Right ventricle myocardium inferior (tissue), 1 donor: ENCODE measurements at regions not wholly inside any gene's neighbourhood (a gene's known extent, or its start where the extent isn't known, plus 50 kb on each side); places are given as distances from the start of the nearest gene placed in this dataset.
A peak's percentile ranks its signal among the peaks of the same experiment; 100 is the strongest.
"Not testable (repeated sequence)": the region's sequence is repeated elsewhere in the genome, so short reads cannot be mapped to it uniquely, and the experiment has no call there.

ENCODE experiments used
- ATAC-seq: fragments of 200-7000 bp; cut with Tn5 transposase; one replicate; pipeline ENCODE4 v1.9.1; 2020; ENCODE audit warnings: mild to moderate bottlenecking, moderate library complexity
- DNase-seq: peaks from one replicate; pipeline ENCODE4 v3.0.0; 2021; ENCODE audit errors: missing footprints
- intact Hi-C: fragments of 100-400 bp; cut with DNase I; formaldehyde crosslinking; loops from one replicate; pipeline ENCODE4 v1.11.0; 2022
- donor health status: DM: no; HTN: yes; CAD: no; lungs with severe emphysema.

DNA sequence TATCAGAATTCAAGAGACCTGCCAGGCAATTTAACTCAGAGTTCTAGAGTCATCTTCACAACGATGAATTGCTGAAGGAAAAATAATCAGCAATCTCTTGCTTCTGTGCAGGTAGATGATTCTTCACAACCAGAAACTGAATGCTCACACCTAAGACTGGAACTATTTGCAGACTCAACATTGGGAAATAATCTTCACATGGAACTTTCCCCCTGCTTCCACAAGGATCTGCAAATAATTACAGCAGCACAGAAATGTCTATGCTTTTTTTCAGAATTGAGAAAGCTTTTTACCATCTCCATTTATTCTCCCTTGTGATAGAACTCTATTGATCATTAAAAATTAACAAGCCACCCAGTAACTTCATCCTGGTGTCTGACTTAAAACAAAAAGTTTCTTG, 282.8 kb downstream of the AHR start:
- ATAC-seq (no peak), DNase-seq (no peak)
- intact Hi-C loops = no loop called here

GRCh38 chr7:17582696-17583095, 284.2 kb downstream of the AHR start:
- ATAC-seq, DNase-seq, intact Hi-C loops: not testable (repeated sequence)

GRCh38 chr7:17583786-17584185, 285.3 kb downstream of the AHR start:
- intact Hi-C loops = no loop called here
- no peak for DNase-seq
- no peak for ATAC-seq

DNA sequence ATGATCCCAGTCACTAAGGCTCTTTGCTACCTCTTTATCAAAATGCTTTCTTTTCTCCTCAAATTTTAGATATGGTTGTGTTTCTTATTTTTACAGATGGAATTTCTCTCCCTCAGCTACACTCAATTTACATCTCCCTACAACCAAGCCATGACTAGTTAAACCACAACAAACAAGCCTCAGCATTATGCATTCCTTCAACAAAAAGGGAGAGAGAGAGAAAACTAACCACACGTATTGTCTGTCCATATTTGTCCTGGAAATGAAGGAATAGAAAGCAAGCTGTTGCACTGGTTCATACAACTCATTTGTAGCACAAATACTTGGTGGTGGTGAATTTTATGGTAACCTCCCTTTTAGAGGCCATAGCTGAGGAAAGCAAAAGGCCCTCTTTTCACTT, 286.4 kb downstream of the AHR start:
- DNase-seq = no peak
- intact Hi-C loops = no loop called here
- no peak for ATAC-seq

DNA sequence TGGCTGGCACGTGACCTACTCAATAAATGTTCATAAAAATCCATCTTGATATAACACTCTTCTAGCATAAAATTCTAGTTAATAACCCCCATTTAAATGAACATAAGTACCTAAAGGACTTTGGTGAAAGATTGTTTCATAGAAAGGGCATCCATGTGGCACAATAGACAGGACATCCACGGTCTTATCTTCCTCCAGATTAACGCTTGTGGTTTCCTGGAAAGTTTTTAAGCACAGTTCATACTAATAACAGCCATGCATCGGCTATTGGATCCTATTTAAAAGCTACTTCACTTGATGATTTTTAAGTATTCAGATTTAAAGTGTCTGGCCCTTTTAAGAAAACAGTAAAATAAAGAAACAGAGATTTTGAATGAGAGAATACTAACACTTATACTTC, 288.3 kb downstream of the AHR start:
- ATAC-seq = no peak
- DNase-seq = no peak
- intact Hi-C loops = no loop called here

- DNase-seq (no peak), ATAC-seq (no peak)
- intact Hi-C loops = no loop called here
Measured at GRCh38 chr7:17588730-17589129, 290.3 kb downstream of the AHR start.

DNA sequence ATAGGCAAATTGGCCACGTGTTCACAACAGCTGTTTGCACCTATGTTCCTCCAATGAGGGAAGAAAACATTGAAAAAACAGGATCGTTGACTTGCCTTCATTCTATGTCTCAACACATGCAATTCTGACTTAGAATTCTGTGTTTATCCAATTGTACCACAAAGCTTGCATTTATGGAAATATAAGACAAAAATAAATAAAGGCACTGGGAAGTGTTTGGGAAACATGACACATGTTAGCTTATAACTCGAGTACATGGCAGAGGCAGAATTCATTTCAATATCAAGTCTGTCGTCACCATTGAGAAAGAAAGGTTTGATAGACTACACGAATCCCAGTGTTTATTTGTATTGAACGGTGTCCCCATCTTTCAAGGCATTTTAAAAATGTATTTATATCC, 291.2 kb downstream of the AHR start:
- intact Hi-C loops = no loop called here
- ATAC-seq (no peak), DNase-seq (no peak)

- ATAC-seq = no peak
- no peak for DNase-seq
- intact Hi-C loops = no loop called here
Measured at GRCh38 chr7:17590221-17590620, 291.8 kb downstream of the AHR start.

DNA sequence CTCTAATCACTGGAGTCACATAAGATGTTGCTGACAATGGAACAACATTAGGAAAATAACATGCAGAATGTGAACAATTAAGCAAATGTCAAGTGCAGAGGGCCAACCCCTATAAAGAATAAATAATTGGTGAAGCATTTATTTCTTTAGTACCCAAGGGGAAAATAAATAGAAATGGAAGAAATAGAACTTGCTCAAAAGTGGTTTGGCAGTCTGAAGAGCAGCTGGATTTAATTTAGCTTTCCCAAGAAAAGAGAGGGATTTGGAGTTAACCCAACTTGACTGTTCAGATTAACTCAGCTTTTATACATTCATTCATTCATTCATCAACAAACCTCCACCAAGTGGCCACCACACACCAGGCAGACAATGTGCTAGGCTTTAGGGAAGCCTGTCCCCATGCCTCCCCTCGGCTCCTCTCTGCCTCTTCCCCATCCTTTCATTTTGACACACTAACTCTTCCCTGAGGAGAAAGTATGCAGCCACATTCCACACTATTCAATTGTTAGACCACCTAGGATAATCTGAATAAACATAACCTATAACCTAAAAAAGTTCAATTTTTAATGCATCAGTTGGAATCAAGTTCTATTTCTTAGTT, 295.5 kb downstream of the AHR start:
- DNase-seq (no peak), ATAC-seq (no peak)
- intact Hi-C loops = no loop called here

- no peak for ATAC-seq
- intact Hi-C loops = no loop called here
- no peak for DNase-seq
Measured at GRCh38 chr7:17595546-17595945, 297.1 kb downstream of the AHR start.

DNA sequence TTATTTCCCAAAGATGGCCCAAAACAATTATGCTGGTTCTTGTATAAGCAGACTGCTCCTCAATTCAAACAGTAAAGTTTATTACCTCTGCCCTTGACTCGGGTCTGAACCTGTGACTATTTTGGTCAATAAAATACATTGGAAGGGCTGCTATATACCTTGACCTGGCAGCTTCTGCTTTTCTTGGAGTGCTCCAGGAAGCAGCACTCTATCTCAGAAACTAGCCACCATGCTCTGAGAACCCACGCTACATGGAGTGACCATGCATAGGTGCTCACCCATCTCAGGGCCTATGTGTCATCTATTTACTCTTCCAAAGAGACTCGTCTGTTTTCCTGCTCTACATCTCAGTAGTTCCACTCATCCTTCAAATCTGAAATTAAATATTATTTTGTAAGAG, 299.9 kb downstream of the AHR start:
- ATAC-seq = no peak
- DNase-seq = no peak
- intact Hi-C loops = no loop called here

DNA sequence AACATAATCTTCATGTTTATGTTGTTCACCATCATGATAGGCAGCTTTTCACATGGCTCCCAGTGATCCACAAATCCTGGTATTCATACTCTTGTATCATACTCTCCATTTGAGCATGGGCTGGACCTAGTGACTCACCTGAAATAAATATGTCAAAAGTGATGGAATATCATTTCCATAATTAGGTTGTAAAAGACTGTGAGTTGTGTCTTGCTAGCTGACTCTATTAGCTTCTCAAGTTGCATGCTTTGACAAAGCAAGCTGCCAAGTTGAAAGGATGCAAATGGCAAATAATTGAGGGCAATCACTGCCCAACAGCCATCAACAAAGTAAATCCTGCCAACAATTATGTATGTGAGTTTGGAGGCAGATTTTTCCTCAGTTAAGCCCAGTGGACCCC, 300.4 kb downstream of the AHR start:
- intact Hi-C loops = no loop called here
- ATAC-seq (no peak), DNase-seq (no peak)

DNA sequence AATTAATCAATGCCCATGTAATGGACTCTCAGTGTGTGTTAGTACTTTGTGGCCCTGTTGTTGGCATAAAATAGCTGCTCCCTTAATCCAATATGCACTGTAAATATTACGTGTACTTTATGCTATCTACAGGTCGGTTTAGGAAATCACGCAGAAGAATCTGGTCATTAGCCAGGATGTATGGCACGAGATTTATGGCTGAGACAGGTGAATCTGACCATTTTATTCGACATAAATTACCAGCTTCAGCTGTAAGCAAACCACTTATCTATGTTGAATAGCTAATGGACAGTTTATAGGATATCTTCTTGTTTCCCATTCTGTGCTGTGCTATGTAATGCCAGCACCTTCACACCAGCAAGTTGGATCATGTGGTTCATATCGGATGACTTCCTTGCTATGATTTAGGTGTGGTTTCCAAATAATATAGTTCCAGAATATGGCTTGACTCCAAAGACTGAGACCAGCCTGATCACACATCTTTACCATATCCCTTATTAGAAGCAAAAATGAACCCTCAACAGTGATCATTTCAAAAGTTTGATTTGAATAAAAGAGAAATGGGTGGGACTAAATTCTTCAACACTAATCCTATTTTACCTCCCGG, 301.4 kb downstream of the AHR start:
- ATAC-seq (no peak), DNase-seq (no peak)
- intact Hi-C loops = no loop called here

DNA sequence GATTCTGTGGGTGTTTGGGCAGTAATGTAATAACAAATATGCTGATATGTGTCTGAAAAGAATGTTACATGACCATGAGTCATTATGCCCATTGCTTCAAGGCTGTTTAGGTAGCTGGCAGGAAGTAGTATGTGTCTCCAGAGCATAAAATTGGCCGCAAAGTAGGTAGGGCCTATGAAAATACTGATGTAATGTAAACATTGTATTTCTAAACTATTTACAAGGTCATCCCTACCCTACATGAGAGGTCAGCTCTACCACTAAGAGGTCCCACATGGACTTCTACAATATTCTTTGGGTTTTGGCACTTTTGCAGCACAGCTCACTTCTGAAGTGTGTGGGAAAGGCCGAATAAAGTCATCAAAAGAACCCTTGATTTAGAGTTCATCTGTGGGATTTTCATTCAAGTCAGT, 301.9 kb downstream of the AHR start:
- ATAC-seq (no peak), DNase-seq (no peak)
- intact Hi-C loops = no loop called here

GRCh38 chr7:17601921-17602320, 303.5 kb downstream of the AHR start:
- intact Hi-C loops = no loop called here
- ATAC-seq (no peak), DNase-seq (no peak)

GRCh38 chr7:17608114-17608833, 309.8 kb downstream of the AHR start:
- ATAC-seq (no peak), DNase-seq (no peak)
- intact Hi-C loops = no loop called here

GRCh38 chr7:17611611-17612010, 313.2 kb downstream of the AHR start:
- intact Hi-C loops = no loop called here
- ATAC-seq = no peak
- DNase-seq = no peak

DNA sequence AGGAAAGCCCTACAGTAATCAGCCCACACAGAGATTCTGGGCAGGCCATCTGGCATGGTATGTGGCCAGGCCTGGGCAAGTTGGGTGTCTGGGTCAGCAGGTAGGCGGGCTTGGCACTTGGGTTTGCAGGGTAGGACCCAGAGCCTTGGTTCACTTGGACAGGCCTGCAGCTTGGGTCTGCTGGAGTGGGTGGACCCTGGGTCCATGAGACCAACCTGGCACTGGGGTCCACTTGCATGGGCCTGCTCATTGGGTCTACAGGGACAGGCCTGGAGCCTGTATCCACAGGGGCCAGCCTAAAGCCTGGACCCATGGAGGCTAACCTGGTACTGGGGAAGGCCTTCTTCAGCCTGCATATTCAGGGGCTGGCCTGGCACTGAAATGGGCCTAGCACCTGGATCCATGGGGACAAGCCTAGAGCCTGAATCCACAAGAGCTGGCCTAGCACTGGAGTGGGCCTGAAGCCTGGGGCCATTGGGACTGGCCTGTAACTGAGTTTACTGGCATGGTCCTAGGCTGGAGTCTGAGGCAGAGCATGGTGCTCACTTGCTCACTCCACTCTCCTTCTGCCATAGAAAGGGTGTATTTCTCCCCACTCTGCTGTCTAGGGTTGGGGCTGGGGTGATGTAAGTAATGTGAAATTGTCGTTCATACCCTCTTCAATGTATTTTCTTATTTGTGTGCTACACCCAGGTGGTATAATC, 315.0 kb downstream of the AHR start:
- intact Hi-C loops = no loop called here
- DNase-seq (peak; percentile 39), ATAC-seq (no peak)

DNA sequence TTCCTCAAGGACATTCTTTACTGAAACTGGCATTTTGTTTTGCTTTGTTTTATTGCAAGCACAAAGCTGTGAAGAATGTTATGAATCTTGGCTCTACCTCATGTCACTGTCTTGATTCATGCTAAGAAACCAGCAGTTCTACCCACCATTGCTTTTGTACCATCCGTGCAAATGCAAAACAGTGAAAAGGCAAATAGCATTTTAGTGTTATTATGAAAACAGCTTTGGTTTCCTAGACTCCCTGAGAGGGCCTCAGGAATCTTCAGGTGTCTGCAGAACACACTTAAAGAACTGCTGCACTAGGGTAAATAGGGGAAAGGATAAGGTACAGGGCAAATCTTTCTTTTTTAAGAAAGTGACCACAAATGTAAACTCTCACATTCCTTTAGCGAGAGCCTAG, 318.9 kb downstream of the AHR start:
- DNase-seq (no peak), ATAC-seq (no peak)
- intact Hi-C loops = no loop called here
